ENCODE measurements at regions not wholly inside any gene's neighbourhood (a gene's known extent, or its start where the extent isn't known, plus 50 kb on each side); places are given as distances from the start of the nearest gene placed in this dataset.

GRCh38 chr14:47826809-47827208, 151.4 kb upstream of the MDGA2 start:
- TF ChIP-seq MAX (IDR thresholded peaks at IDR 0.05): no peak
- no peak for TF ChIP-seq HNF4A (conservative IDR thresholded peaks at IDR 0.05)
- no peak for TF ChIP-seq REST (IDR thresholded peaks at IDR 0.05)
